Hepatocyte (in vitro differentiated cells): ENCODE measurements at regions not wholly inside any gene's neighbourhood (a gene's known extent, or its start where the extent isn't known, plus 50 kb on each side); places are given as distances from the start of the nearest gene placed in this dataset.

Experiments used
- DNase-seq: peaks from one replicate; pipeline ENCODE4 v3.0.0-alpha.2; 2016; ENCODE audit warnings: low spot score
- H2AFZ ChIP-seq: fragments of 200-600 bp; sonication (generic); 2 replicates; pipeline ENCODE4 v1.6.0; 2016; ENCODE audit warnings: antibody characterized with exemption, mild to moderate bottlenecking
- H3K27ac ChIP-seq: fragments of 200-600 bp; sonication (generic); 2 replicates; pipeline ENCODE4 v1.5.1; 2016; ENCODE audit warnings: mild to moderate bottlenecking
- H3K27me3 ChIP-seq: fragments of 200-600 bp; sonication (generic); 2 replicates; pipeline ENCODE4 v1.6.1; 2016
- H3K36me3 ChIP-seq: fragments of 200-600 bp; sonication (generic); replicated peaks from 2 replicates; pipeline ENCODE4 v1.5.1; 2016; ENCODE audit warnings: low read depth; ENCODE audit not compliant: insufficient read depth
- H3K4me1 ChIP-seq: fragments of 200-600 bp; sonication (generic); 2 replicates; pipeline ENCODE4 v1.5.1; 2016; ENCODE audit warnings: mild to moderate bottlenecking, moderate library complexity; ENCODE audit not compliant: insufficient read depth
- H3K4me2 ChIP-seq: fragments of 200-600 bp; sonication (generic); 2 replicates; pipeline ENCODE4 v1.6.0; 2016
- H3K4me3 ChIP-seq: fragments of 200-600 bp; sonication (generic); 2 replicates; pipeline ENCODE4 v1.5.1; 2016; ENCODE audit warnings: mild to moderate bottlenecking
- H3K79me2 ChIP-seq: fragments of 200-600 bp; sonication (generic); 2 replicates; pipeline ENCODE4 v1.6.0; 2017; ENCODE audit warnings: mild to moderate bottlenecking
- H3K9me2 ChIP-seq: fragments of 200-600 bp; sonication (generic); replicated peaks from 2 replicates; pipeline ENCODE4 v1.6.0; 2017; ENCODE audit warnings: mild to moderate bottlenecking; ENCODE audit not compliant: insufficient read depth
- H3K9me3 ChIP-seq: fragments of 200-600 bp; sonication (generic); 2 replicates; pipeline ENCODE4 v1.5.1; 2016; ENCODE audit warnings: low read depth, mild to moderate bottlenecking
- H4K20me1 ChIP-seq: fragments of 200-600 bp; sonication (generic); 2 replicates; pipeline ENCODE4 v1.6.0; 2016; ENCODE audit warnings: mild to moderate bottlenecking; ENCODE audit not compliant: insufficient read depth, poor library complexity, severe bottlenecking
- EZH2 ChIP-seq: fragments of 200-600 bp; sonication (generic); IDR thresholded peaks from 2 replicates; pipeline ENCODE4 v1.6.1; 2016; ENCODE audit warnings: antibody characterized with exemption, mild to moderate bottlenecking, borderline replicate concordance
- EZH2phosphoT487 ChIP-seq: fragments of 200-600 bp; sonication (generic); IDR thresholded peaks from one replicate; pipeline ENCODE4 v1.6.1; 2018; ENCODE audit warnings: antibody characterized with exemption, mild to moderate bottlenecking, low read depth, moderate library complexity; ENCODE audit not compliant: unreplicated experiment, severe bottlenecking
- WGBS: methylation state at CpG from one replicate; pipeline ENCODE4 v1.1.6; 2016; ENCODE audit warnings: low lambda C conversion rate; ENCODE audit errors: missing lambda C conversion rate; 5-methylcytosine and 5-hydroxymethylcytosine counted together
- TF ChIP-seq, protein P1 (sequence below): fragments of 200-600 bp; sonication (generic); IDR thresholded peaks from 2 replicates; pipeline ENCODE4 v1.5.1; 2016; ENCODE audit warnings: antibody characterized with exemption, mild to moderate bottlenecking; ENCODE audit not compliant: poor library complexity

DNA sequence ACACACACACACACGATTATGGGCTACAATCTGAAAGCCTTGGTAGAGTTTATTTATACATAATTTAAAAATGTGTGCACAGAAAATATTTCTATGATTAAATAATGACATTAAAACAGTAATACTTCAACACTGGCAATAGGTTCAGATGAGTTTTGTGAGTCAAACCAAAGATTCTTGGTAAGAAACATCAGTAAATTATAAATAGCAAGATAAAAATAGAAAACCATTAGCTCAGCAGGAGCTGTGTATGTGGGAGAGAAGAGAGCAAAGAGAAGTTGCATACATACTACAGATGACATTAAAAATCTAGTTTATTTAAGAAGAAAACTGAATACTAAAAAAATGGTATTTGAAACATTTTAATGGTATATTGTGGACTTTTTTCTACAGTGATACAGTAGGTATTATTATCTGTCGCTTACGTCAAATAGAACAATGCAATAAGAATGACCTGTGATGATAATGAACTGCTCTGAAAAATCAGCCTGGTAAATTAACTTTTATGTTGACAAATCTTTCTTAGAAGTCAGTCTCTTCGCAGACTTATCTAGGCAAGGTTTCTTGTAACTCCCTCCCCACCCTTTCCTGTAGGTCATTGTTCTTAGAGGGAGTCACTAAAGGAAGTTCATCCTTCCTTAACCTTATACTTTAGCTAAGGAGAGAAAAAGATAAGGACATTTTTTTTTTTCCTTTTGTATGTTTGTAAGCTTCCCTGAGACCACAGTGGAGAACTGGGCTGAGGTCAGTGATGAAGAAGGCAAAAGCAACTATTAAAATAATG is 149.3 kb downstream of the GJA1 start:
- Histone ChIP-seq H3K9me3 (no peaks in the 10 kb centered on the region), H3K27me3 (no peaks in the 10 kb centered on the region), H4K20me1 (no peaks in the 10 kb centered on the region), H3K4me3 (no peak overlapping the region), H3K79me2 (no peaks in the 10 kb centered on the region), H3K36me3 (no peaks in the 10 kb centered on the region), H2AFZ (no peak overlapping the region), H3K4me1 (no peaks in the 10 kb centered on the region), H3K27ac (no peak overlapping the region), H3K9me2 (no peaks in the 10 kb centered on the region), H3K4me2 (no peak overlapping the region)
- 76% methylated on average over 4 of the region's 4 CpGs for WGBS
- DNase-seq: no peak
- TF ChIP-seq EZH2 (no peak), EZH2phosphoT487 (no peak)
- TF ChIP-seq, protein P1, sequence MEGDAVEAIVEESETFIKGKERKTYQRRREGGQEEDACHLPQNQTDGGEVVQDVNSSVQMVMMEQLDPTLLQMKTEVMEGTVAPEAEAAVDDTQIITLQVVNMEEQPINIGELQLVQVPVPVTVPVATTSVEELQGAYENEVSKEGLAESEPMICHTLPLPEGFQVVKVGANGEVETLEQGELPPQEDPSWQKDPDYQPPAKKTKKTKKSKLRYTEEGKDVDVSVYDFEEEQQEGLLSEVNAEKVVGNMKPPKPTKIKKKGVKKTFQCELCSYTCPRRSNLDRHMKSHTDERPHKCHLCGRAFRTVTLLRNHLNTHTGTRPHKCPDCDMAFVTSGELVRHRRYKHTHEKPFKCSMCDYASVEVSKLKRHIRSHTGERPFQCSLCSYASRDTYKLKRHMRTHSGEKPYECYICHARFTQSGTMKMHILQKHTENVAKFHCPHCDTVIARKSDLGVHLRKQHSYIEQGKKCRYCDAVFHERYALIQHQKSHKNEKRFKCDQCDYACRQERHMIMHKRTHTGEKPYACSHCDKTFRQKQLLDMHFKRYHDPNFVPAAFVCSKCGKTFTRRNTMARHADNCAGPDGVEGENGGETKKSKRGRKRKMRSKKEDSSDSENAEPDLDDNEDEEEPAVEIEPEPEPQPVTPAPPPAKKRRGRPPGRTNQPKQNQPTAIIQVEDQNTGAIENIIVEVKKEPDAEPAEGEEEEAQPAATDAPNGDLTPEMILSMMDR: no peak

DNA sequence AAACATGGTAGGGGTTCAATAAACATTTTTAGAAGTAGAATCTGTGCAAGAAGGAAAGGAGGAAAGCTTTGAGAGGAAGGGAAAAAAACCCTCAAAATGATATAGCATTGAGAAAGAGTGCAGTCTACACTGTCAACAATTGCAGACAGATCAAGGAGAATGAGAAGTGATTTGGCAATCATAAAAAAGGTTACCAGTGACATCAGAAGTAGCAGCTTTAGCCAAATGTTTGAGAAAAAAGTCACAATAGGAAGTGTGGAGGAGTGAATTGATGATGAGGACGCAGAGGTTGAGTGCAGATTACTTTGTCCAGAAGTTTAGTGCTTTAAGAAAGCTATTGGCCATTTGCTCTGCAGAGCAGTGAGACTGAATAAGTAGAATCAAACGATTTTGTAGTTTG is 155.0 kb downstream of the GJA1 start:
- no peaks in the 10 kb centered on the region for H3K79me2 ChIP-seq
- H3K4me2 ChIP-seq: no peak overlapping the region
- H2AFZ ChIP-seq: no peak overlapping the region
- no peaks in the 10 kb centered on the region for H4K20me1 ChIP-seq
- no peaks in the 10 kb centered on the region for H3K36me3 ChIP-seq
- H3K4me3 ChIP-seq: no peak overlapping the region
- H3K27ac ChIP-seq: no peak overlapping the region
- H3K9me3 ChIP-seq: no peaks in the 10 kb centered on the region
- whole genome bisulfite sequencing: 87% methylated on average over 2 of the region's 2 CpGs
- no peaks in the 10 kb centered on the region for H3K9me2 ChIP-seq
- DNase-seq: no peak
- H3K4me1 ChIP-seq: peaks cover 5% of the 10 kb centered on the region
- H3K27me3 ChIP-seq: no peaks in the 10 kb centered on the region
- TF ChIP-seq EZH2: no peak
- TF ChIP-seq EZH2phosphoT487: no peak
- TF ChIP-seq, protein P1: no peak

DNA sequence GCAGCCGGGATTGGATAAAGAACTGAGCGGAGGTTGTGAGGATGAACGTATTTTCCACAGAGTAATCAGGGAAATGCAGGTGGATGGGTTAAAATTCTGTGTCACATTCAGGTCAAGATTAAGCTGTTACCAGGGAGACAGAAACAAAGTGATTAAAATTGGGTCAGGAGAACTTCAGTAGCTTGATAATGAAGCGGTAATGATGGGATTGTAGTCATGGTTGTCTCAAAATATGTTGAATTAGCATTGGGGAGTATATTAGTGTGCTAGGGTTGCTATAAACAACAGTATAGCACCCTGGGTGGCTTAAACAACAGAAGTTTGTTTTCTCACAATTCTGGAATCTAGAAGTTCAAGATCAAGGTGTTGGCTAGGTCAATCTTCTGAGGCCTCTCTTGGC is 155.5 kb downstream of the GJA1 start:
- WGBS: 96% methylated on average over 4 of the region's 4 CpGs
- no peak overlapping the region for H3K4me2 ChIP-seq

More for the DNA sequence above, 155.5 kb downstream of the GJA1 start:
- H3K4me1 ChIP-seq: peaks cover 5% of the 10 kb centered on the region
- no peak overlapping the region for H2AFZ ChIP-seq
- DNase-seq: no peak
- no peak overlapping the region for H3K4me3 ChIP-seq
- H3K27ac ChIP-seq: no peak overlapping the region
- TF ChIP-seq, protein P1: no peak
- TF ChIP-seq EZH2phosphoT487: no peak
- TF ChIP-seq EZH2: no peak
- no peaks in the 10 kb centered on the region for H3K79me2 ChIP-seq
- H3K9me2 ChIP-seq: no peaks in the 10 kb centered on the region
- no peaks in the 10 kb centered on the region for H3K27me3 ChIP-seq
- no peaks in the 10 kb centered on the region for H3K9me3 ChIP-seq
- no peaks in the 10 kb centered on the region for H3K36me3 ChIP-seq
- no peaks in the 10 kb centered on the region for H4K20me1 ChIP-seq
